Ramos (cell line): ENCODE measurements at regions not wholly inside any gene's neighbourhood (a gene's known extent, or its start where the extent isn't known, plus 50 kb on each side); places are given as distances from the start of the nearest gene placed in this dataset.

Source experiments
- in situ Hi-C: fragments of 300-500 bp; cut with MboI; formaldehyde crosslinking; loops from one replicate; pipeline ENCODE4 v1.14.3; 2022; ENCODE audit warnings: low sequenced_read_pairs; ENCODE audit not compliant: unreplicated experiment

DNA sequence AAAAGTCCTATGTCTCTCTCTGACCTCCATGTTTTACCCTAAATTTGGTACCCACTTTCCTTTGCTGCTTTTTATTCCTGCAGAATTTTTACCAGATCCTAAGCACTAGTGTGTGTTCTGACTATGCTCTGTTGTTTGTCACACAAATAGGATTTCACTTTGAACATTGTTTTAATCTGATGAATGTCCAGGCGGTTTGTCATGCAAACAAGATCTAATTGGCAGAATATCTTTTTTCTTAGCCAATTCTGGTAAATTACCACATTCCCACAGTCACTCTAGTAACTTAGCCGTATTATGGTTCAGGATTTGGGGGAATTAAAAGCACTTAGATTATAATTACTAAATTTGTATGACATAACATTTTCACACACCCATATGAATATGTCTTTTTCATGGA lies 557.2 kb upstream of the BOD1L1 start:
- in situ Hi-C loops = no loop called here

GRCh38 chr4:14188214-14188613 lies 560.7 kb upstream of the BOD1L1 start:
- in situ Hi-C loops = no loop called here

- in situ Hi-C loops = no loop called here
These were observed 566.1 kb upstream of the BOD1L1 start for GRCh38 chr4:14193601-14194000.

- in situ Hi-C loops = no loop called here
These were observed 568.6 kb upstream of the BOD1L1 start for GRCh38 chr4:14196131-14196530.

DNA sequence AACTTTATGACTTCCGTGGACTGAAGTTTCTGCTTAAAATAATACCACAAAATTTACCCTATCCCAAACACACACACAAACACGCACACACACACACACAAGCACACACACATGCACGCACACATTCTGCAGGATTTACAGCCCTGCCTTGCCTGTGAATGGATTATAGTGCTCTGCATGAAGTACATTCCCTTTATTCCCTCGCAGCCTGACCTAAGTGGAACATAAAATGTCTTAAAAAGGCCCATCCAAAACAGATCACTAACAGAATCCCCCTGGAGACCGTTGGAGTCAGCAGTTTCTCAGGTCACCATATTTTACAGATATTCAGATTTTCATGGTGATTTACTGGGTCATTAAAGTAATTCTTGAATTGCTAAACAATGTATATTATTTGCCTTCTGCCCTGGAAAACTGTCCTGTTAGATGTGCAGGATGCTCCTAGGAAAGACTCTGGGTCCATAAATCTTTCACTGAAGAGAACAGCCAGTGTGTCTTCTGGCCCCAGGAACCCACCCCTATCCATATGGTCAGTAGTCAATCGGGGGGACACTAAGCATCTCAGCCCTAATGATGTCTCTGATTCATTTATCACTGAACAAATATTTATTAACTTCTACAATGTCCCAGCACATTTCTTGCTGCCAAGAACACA lies 587.7 kb upstream of the BOD1L1 start:
- in situ Hi-C loops = no loop called here

- in situ Hi-C loops = no loop called here
These were observed 589.9 kb upstream of the BOD1L1 start for GRCh38 chr4:14217401-14217800.

GRCh38 chr4:14218641-14219040 lies 591.1 kb upstream of the BOD1L1 start:
- in situ Hi-C loops = no loop called here

DNA sequence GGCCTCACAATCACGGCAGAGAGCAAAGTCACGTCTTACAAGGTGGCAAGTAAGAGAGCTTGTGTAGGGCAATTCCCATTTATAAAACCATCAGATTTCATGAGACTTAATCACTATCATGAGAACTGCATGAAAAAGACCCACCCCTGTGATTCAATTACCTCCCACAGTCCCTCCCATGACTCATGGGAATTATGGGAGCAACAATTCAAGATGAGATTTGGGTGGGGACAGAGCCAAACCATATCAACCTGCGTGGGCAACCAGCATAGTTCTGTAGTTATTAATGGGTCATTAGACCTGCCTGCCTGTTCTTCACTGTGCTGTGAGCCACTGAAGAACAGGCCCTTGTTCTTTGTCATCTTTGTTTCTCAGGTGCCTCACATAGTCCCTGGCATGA lies 593.7 kb upstream of the BOD1L1 start:
- in situ Hi-C loops = no loop called here

DNA sequence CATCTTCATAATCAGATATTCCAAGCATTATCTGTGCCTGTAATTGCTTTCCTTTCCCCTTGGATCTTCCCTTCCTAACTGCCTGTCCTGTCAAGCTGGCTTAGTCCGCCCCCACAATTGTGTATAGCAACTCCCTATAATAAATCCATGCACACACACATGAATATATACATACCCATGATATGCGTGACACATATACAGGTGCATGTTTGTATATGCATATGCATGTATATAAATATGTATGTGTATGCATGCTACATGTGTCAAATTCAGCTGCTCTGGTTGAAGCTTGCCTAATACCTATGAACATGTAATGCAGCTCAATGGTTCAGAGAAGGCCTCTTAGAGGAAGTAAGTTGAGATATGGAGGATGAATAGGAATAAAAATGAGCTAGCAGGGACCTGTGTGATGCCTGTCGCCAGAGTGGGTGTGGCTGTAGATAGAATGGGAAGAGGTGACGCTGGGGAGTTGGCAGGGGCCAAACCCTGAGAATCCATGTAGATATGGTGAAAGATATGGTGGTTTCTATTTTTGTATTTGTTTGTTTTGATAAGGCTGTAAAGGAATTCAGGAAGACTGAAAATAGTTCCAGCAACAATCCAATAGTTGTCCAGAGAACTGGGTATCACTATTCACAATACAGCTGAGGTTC lies 595.0 kb upstream of the BOD1L1 start:
- in situ Hi-C loops = no loop called here

GRCh38 chr4:14223461-14223860 lies 595.9 kb upstream of the BOD1L1 start:
- in situ Hi-C loops = no loop called here

- in situ Hi-C loops = no loop called here
These were observed 598.2 kb upstream of the BOD1L1 start for GRCh38 chr4:14225688-14226207.

DNA sequence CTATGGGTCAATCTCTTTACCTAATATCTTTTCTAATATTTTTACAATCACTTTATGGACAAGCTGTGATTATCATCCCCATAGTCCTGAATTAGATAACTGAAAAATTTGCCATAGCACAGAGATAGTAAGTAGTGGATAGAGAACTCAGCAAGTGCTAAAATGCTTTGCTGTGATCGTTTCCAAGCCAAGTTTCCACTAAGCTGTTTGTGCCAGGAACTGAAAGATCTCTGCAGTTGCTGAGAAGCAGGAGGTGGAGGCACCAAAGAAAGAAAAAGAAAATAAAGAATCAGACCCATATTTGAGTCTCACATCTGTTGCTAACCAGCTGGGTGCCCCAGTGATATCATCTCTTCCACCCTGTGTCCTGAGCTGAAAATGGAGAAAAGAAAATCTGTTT lies 605.6 kb upstream of the BOD1L1 start:
- in situ Hi-C loops = no loop called here

- in situ Hi-C loops = no loop called here
These were observed 606.8 kb upstream of the BOD1L1 start for GRCh38 chr4:14234307-14234706.

GRCh38 chr4:14236359-14236758 lies 608.8 kb upstream of the BOD1L1 start:
- in situ Hi-C loops = no loop called here

- in situ Hi-C loops = no loop called here
These were observed 610.4 kb upstream of the BOD1L1 start for GRCh38 chr4:14237911-14238310.

DNA sequence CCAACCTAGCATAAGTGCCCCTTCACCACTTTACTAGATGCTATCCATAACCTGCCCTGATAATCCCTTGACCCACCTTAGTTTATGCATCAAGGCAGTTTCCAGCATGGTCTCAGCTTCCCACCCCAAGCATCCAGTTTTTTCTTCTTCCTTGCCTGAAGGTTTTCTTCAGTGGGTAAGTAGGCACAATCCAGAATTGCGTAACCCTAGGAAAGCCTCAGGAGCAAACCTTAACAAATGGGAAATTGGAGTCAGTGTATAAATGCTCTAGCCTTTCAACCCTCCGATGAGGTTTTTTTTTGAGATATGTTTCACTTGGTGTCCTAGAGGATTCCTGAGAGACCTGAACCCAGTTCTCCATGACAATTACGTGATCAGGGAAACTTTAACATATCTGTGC lies 614.0 kb upstream of the BOD1L1 start:
- in situ Hi-C loops = no loop called here

GRCh38 chr4:14247767-14248166 lies 620.2 kb upstream of the BOD1L1 start:
- in situ Hi-C loops = no loop called here

DNA sequence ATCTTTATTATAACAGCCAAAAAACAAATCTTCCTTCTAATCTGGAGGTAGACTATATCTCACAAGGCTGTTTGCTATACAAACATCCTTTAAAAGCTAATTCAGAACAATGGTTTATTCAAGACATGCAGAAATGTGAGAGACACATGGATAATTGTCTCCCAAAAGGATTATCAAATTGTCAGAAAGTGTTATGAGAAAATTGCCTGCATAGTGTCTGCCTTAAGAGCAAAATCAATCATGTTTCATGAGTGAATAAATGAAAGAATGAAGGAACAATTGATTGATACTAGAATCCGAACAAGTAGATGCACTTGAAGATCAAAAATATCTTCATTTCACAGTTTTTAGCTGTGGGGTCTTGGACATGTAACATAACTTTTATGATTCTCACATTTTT lies 621.7 kb upstream of the BOD1L1 start:
- in situ Hi-C loops = no loop called here

- in situ Hi-C loops = no loop called here
These were observed 626.7 kb upstream of the BOD1L1 start for GRCh38 chr4:14254252-14254651.

- in situ Hi-C loops = no loop called here
These were observed 627.4 kb upstream of the BOD1L1 start for GRCh38 chr4:14254926-14255325.

DNA sequence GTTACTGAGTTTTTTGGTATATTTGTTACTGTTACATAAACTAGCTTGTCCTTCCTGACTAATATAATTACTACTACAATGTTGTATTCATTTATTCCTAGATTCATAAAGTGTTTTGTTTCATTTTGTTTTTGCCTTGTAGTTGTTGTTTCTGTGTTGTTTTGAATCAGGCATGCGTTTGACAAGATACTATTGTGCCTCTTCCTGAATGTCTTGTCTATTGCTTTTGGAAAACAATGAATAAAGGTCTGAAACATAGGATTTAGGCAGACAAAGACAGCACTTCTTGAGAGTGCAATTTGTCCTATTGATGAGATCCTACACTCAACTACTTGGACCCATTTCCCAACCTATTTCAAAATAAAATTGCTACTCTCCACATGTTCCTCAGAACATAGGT lies 630.4 kb upstream of the BOD1L1 start:
- in situ Hi-C loops = no loop called here

GRCh38 chr4:14259936-14260335 lies 632.4 kb upstream of the BOD1L1 start:
- in situ Hi-C loops = no loop called here
